T47D (cell line): ENCODE measurements at regions not wholly inside any gene's neighbourhood (a gene's known extent, or its start where the extent isn't known, plus 50 kb on each side); places are given as distances from the start of the nearest gene placed in this dataset.
"Not testable (repeated sequence)": the region's sequence is repeated elsewhere in the genome, so short reads cannot be mapped to it uniquely, and the experiment has no call there.

Experiments
- DNase-seq, 2 experiments: peaks; one replicate each; pipeline versions ENCODE4 v3.0.0 to v3.0.0-alpha.2; 2011 to 2012; ENCODE audit warnings: low read depth in 1 of 2, low spot score in 1 of 2
- JUND ChIP-seq: IDR thresholded peaks from 2 replicates; pipeline ENCODE4 v1.6.1; 2012; ENCODE audit warnings: low read depth
- in situ Hi-C: cut with HindIII; loops from 2 replicates; pipeline ENCODE4 v1.10.0; 2016; ENCODE audit warnings: low sequenced_read_pairs, low pct_unique_long_range_greater_than_20kb

DNA sequence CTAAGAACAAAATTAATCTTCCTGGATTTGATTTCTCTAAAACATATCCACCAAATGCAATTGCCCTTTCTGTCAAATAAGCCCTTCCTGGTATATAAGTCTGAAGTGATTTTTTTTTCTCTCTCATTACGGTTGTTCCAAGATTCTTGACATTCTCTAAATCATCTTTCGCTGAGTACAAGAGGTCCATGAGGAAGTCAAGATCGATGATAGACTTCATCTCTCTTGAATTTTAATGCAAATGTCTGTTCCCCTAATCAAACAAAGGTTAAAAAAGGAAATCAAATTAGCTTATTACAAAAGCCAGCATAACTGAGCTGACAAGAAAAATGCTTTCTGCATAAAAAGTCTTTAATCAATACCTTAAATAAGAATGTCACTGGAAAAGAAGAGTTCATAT lies 77.4 kb upstream of the ITGB1 start:
- in situ Hi-C loops = no loop called here
- TF ChIP-seq JUND = no peak
- no peak for DNase-seq

DNA sequence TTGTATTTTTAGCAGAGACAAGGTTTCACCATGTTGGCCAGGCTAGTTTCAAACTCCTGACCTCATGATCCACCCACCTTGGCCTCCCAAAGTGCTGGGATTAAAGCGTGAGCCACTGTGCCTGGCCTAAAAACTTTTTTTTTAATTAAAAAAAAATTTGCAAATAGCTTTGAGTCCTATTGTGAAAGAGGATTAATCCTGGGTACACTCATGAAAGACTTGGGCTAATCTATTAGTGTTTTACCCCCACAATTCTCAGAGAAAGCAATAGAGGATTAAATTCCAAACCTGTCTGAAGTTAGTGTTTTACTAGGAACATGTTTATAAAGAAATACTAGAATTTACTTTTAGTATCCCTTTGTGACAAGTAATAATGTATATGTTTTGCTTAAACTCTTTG lies 76.9 kb upstream of the ITGB1 start:
- no peak for TF ChIP-seq JUND
- DNase-seq = no peak
- in situ Hi-C loops = no loop called here

DNA sequence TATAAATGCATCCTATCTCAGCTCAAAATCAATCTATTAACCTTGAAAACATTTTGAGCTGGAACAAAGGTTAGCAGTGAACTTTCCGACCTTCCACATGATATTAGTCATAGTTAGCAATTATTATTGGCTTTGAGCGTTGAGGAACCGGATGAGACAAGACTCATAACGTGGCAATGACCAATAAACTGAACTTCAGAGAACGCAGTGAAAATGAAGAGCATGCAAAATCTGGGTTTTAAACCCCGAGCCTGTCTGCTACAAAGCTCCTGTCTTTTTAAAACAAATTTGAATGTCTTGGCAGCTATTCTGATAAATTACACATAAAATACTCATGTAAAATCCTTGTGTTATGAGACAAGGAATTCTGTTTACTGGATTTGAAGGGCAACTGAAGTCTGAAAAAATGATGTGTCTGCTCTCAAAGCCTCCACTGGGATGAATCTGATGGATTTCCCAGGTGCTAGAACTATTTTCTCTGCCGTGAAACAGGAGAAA lies 74.7 kb upstream of the ITGB1 start:
- in situ Hi-C loops = no loop called here
- no peak for TF ChIP-seq JUND
- no peak for DNase-seq

DNA sequence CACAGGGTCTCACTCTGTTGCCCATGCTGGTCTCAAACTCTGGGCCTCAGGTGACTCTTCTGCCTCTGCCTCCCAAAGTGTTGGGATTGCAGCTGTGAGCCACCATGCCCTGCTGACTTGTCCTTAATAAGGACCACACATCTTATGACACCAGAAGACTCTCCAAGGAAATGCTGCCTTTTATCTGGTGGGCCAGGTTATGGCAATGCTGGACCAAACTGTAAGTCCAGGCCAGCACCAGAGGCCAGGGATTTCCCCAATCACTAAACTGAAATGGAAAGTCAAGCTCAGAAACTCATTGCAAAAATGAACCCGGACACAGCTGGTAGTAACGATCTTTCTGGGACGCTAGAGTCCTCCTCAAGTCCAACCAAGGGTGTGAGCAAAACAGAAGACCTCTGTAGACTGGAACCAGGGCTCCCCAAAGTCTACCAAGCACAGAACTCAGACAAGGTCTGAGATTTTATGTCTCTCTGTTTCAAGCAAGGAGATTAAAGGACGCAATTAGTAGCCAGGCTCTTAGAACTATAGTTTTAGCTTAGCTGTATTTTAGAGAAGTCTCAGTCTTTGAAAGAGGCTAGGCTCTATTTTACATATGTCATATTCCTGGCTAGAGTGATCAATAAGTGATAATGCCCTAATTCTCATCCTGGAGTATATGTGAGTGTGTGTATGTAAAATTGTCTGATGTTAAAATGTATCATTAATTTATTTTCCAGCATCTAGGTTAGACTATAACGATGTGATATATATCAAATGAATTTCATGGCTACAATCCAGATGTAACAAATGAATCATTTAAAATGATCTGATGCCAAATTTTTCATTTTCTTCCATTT lies 74.0 kb upstream of the ITGB1 start:
- in situ Hi-C loops = no loop called here
- no peak for DNase-seq
- no peak for TF ChIP-seq JUND

DNA sequence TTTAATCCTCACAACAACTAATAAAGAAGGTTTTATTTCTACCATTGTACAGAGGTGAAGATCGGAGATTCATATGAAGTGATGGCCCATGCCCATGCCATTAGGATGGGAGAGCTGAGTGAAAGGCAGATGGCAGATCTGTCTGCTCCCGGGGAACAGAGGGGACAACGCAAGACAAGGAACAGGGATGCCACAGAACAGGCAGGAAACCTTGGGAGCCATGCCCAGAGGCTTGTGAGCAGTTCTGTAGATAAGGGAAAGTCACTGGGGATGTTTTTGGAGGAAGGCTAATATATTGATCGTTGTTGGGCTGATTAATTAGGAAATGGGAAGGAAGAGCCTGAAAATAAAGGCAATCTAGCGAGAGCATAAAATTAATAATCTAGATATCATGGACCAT lies 73.1 kb upstream of the ITGB1 start:
- in situ Hi-C loops = no loop called here
- no peak for DNase-seq
- no peak for TF ChIP-seq JUND

DNA sequence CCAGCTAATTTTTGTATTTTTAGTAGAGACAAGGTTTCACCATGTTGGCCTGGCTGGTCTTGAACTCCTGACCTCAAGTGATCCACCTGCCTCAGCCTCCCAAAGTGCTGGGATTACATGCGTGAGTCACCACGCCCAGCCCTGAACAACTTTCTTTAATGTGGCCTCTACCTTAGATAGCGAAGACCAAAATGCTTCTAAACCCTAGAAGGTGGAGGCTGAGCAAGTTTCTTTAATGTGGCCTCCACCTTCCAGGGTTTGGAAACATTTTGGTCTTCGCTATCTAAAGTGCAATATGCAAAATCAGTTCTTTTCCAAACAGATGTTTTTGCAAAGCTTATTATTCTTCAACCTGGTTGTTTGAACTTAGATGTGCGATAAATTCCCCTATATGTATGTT lies 70.5 kb upstream of the ITGB1 start:
- in situ Hi-C loops, DNase-seq: not testable (repeated sequence)

DNA sequence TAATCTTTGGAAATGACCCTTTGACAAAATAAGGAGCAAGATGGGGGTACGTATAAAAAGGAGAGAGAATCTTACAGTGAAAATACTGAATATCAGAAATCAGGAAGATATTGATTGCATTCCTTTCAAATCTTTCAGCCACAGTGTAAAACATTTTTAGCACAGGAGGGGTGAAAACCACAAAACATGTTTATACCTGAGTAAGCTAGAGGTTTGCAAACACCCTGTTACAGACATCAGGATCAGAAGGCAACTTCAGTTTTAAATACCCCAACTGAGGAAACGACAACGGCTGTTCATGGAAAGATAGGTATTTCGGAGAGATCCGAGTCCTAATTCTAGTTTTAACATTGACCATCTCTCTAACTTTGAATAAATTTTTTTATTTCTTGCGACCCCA lies 69.1 kb upstream of the ITGB1 start:
- in situ Hi-C loops = no loop called here
- no peak for DNase-seq
- no peak for TF ChIP-seq JUND

DNA sequence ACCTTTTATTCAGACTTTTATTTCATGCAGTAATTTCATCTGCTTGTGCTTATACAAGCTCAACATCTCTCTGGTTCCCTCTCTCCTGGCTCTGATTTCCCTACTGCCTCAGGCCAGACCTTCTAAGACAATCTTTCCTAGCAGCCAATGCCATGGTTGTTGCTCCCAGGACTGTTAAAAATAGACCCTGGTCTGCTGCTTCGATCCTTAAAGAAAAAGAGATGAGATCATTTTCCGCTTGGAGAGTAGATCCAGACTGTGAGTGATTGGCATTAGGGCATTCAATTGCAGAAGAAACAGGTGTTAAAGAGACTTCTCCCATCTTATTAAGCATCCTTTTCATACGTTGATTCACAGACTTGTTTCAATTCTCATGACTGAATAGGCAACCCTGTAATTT lies 68.4 kb upstream of the ITGB1 start:
- DNase-seq = no peak
- TF ChIP-seq JUND = no peak
- in situ Hi-C loops = no loop called here

DNA sequence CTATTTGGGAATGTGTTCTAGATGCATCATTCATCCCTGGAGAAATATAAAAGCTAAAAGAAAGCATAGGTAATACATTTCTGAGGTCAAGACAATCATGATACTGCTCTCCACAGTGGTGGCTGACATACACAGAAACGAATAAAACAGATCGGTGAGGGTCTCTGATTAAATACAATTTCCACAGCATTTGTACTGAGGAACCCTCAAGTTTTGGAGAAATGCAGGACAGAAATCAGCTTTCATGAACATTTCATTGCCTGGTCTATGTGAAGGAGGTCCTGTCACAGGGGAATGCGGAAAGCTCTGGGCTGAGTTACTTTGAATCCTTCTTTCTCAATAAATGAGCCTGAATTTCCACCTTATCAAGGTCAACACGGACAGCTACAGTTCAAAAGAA lies 67.9 kb upstream of the ITGB1 start:
- no peak for DNase-seq
- in situ Hi-C loops = no loop called here
- TF ChIP-seq JUND = no peak

DNA sequence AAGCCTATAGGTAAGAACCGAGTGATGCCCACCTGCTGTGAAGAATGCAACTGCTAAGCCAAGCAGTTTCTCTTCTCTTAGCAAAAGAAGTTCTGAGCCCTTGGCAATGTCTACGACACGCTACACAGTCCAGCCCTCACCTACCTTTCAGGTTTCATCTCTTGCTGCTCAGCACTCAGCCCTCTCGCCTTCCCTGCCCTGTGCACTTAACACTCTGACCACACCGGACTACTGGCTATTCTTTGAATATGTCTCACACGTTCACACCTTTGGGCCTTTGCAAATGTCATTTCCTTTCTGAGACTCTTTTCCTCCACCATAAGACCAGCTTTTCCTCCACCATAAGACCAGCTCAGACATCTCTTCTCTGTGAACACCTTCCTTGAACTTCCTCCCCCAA lies 67.0 kb upstream of the ITGB1 start:
- in situ Hi-C loops = no loop called here
- no peak for DNase-seq
- no peak for TF ChIP-seq JUND

DNA sequence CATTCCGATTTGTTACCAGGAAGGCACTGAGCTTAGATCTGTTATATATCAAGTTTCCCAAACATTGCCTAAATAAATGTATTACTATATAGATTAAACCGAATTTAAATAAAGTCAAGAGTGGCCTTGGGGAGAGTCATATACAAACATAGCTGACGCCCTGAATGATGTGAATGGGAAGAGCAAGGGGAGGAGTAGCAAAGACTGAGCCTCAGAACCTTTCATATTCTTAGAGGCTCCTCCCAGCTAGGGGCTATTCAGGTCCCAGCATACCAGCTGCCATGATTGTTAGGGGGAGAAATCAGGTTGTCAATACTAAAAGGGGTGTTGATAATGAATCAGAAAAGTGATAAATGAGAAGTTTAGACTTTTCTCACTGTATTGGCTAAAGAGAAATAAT lies 64.7 kb upstream of the ITGB1 start:
- in situ Hi-C loops = no loop called here
- DNase-seq = no peak
- no peak for TF ChIP-seq JUND

DNA sequence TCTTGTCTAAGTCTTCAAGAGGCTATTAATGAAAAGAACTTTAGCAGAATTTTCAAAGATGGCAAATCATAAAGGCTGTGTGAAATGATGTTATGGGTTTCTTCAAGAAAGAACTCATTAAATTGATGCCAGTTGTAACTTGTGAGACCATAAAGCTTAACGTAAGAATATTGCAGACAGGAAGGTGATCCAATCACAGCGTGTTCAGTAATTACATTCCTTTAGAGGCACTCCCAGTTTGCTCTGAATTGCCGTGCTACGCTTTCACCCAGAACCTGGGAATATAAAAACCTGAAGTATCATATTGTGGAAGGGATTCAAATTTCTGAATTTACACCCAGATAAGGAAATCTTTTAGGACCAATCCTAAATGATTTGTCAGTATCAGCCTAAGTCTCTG lies 64.1 kb upstream of the ITGB1 start:
- in situ Hi-C loops = no loop called here
- TF ChIP-seq JUND = no peak

DNA sequence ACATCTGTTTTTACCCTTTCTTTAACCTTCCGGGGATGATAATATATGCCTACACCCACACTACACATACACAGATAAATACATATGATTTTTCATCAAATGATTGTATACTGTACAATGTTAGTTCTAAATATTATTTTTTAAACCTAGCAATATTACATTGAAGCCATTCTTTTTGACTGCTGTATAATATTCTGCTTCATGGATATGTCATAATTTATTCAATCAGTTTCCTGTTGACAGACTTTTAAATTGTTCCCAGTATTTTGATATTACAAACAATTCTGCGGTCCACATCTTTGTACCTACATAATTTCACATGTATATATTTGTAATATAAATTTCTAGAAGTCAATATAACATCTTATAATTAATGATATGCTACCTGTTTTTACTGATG lies 59.0 kb upstream of the ITGB1 start:
- DNase-seq = no peak
- in situ Hi-C loops = no loop called here
- TF ChIP-seq JUND = no peak

More for the DNA sequence above, 64.1 kb upstream of the ITGB1 start:
- DNase-seq = no peak
